NCI-H524 (cell line): ENCODE measurements at regions not wholly inside any gene's neighbourhood (a gene's known extent, or its start where the extent isn't known, plus 50 kb on each side); places are given as distances from the start of the nearest gene placed in this dataset.
"Not testable (repeated sequence)": the region's sequence is repeated elsewhere in the genome, so short reads cannot be mapped to it uniquely, and the experiment has no call there.

Experiments
- DNase-seq, 2 experiments: peaks; one replicate each; lab custom pipeline; 2025; lab: John Stamatoyannopoulos, UW

DNA sequence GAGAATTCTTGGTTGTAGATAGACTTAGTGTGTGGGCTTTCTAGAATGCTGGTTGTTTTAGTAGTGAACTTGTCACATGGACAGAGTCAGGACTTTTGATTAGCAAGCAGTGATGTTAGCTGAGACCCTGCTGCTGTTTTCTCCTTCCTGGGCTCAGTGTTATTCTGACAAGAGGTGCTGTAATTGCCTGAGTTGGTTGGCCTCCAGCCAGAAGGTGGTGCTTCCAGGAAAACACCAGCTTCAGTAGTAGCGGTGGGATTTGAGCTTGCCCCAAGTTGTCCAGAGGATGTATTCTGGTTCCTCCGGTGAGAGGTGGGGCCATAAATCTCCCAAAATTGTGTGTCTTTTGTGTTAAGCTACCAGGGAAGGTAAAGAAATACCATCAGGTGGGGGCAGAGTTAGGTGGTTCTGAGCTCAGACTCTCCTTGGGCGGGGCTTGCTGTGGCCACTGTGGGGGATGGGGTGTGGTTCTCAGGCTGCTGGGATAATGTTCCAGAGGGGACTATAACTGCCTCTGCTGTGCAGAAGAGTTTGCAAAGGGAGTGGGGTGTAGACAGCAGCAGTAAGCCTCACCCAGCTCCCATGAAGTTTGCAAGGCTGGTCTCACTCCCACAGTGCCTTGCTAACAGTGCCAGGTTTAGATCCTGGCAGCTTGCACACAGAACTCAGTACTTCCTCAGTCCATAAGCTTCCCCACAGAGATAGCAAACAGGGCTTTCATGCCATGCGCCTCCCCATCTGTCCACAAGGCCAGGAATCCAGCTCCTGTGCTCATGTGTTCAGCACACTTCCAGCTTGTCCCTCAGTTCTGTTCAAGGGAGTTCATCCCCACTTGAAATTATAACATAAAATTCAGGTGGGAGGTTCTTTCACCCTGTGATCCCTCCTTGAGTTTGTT is 278.4 kb upstream of the PTCHD4 start:
- DNase-seq, result no peak

DNA sequence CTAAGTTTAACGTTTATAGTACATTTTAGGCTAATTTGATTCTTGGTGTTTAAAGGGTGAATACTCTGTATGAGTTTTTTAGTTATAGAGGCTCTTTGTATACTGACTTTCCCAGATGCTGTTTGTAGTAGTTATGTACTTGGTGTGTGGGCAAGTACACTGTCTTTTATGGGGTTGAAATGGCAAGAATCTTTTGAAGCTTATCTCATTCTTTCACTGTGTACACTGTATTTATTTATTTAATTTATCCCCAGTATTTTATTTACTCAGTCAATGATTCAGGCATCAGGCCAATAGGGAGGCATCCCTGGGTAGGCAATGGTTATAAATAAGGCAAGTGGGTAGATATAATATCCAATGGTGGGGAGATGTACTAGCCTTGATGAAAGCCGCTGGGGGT is 277.0 kb upstream of the PTCHD4 start:
- DNase-seq, result no peak

DNA sequence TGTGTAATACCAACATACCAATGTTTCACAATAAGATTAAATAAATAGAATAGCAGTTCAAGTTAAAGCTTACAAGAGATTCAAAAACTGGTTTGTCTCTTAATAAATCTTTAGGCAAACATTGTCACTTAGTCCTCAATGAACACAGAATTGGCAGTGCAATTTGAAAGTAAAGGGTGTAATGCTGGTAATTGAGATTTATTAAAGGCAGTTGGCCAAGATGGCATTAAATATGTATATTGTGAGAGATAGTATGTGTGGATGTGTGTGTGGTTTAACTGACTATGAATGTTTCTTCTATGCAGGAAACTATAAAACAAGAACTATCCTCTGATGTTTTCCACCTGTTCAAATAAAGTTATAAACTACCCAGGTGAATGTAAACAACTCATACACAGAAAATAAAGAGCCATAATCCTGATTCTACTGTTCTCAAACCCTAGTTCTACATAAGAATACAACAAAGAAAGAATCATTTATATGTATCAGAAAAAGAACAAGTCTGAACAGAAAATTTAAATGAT is 267.9 kb upstream of the PTCHD4 start:
- DNase-seq, result no peak

DNA sequence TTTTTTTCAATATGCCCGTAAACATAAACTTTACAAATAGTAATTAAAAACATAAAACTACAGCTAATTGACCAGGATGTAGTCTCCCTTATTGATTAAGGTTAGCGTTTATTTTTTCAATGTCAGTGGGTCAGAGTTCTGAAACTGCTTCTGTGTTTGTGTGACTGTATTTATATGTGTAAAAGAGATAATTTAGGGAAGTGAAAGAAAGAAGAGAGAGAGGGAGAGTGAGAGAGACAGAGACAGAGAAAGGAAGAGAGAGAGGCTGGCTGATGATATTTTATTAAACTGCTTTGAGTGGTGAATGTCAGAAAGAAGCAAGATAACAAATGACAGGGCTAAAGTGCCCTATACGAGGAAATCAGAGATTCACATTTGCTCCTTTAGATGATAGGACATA is 266.1 kb upstream of the PTCHD4 start:
- DNase-seq, result no peak

DNA sequence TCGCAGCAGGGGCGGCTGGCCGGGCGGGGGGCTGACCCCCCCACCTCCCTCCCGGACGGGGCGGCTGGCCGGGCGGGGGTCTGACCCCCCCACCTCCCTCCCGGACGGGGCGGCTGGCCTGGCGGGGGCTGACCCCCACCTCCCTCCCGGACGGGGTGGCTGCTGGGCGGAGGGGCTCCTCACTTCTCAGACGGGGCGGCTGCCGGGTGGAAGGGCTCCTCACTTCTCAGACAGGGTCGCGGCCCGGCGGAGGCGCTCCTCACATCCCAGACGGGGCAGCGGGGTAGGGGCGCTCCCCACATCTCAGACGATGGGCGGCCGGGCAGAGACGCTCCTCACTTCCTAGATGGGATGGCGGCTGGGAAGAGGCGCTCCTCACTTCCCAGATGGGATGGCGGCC is 260.2 kb upstream of the PTCHD4 start:
- not testable (repeated sequence) for DNase-seq

DNA sequence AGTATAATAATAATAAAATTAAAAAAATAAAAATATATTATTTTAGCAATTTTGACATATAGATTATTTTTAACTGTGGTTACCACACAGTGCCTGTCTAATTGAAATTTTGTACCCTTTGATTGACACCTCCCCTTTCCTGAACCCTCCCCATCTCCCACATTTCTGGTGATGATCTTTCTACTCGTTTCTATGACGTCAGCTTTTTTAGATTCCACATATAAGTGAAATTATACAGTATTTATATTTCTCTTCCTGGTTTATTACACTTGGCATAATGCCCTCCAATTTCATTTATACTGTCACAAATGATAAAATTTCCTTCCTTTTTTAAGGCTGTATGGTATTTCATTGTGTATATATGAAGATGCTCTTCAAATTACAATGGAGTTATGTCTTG is 258.1 kb upstream of the PTCHD4 start:
- no peak for DNase-seq

DNA sequence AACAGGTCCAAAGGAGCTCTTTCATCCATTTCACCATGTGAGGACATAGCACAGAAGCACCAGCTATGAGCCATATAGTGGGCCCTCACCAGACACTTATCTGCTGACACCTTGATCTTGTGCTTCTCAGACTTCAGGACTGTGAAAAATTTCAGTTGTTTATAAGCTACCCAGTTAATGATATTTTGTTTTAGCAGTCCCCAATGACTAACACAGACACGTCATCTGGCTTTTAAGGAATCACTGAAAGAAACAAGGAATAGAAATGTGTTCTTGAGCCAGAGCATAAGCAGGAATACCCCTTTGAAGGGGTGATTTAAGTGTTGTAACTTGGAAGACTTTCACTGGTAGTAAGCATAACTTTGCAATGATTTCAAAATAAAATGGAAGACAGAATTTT is 214.7 kb upstream of the PTCHD4 start:
- DNase-seq, result no peak

DNA sequence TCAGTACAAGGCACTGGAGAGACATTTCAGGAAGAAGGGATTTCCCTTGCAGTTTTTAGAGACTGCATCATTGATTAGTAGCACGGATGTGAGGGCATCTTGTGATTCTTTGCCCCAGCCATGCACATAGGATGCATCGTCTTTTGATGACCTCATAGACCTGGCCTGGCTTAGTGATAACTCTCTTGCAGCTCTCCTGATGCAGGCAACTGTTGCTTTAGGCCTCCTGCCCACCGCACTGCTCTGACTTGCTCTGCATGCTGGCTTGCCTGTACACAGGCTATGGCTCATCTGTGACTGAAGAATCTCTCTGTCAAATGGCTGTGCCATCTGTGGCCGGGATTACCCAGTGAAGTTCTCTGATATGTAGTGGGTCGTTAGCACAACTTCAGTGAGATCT is 207.7 kb upstream of the PTCHD4 start:
- no peak for DNase-seq

DNA sequence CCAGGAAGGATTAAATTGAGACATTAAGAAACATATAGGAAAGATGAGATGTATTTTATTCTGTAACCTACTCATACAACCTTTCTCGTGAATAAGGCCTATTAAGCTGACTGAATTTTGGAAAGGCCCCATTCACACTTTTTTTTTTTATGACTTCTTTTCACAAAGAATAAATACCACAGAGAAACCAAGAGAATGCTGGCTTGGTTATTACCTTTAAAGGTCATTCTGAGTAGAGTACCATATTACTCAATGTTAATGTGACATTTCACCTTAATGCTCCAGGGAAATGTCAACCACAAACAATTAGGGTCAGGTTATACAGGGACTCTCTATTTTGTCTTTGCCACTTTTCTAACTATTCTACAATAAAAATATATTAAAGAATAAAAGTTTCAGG is 204.9 kb upstream of the PTCHD4 start:
- DNase-seq, result no peak

DNA sequence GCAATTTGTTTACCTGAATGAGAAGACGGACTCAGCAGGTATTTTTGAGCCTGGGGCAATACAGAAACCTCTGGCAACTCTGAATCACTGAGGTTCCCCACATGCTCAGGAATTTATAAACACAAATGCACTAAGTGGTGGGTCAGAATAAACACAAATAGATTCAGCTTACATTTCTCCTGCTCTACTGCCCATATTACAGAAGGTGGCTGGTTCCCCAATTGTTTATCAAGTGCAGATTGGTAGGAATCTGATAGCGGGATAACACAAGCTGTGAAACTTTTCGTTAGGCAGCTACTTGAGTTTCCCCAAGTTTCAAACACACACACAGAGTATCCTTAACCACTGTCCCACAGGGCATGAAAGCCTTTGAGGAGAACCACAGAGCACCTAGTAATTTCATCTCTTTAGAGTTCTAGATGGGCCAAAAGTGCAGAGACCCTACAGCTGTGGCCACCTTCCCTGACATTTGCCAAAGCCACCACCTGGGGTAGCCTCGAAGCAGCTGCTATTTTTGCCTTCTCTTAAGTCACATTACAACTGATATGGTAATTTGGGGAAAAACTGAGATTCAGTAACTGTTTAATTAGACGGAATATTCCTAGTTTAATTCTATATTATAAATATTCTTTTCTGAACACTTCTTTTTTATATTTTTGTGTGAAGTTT is 204.2 kb upstream of the PTCHD4 start:
- no peak for DNase-seq

DNA sequence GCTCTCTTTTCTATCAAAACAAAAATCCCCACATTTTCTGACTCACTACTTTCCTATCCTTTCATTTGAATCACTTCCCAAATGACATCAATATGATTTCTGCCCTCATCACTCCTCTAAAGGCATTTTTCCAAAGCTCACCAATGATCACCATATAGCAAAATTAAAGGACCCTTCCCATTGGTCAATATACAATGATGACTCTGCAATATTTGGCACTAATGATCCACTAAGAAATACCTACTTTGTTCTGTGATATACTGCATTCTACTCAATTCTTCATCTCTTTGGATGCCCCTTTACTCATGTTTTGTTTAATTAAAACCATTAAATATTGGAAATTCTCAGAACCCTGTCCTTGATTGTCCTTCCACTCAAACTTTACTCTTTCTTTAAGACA is 200.3 kb upstream of the PTCHD4 start:
- no peak for DNase-seq

DNA sequence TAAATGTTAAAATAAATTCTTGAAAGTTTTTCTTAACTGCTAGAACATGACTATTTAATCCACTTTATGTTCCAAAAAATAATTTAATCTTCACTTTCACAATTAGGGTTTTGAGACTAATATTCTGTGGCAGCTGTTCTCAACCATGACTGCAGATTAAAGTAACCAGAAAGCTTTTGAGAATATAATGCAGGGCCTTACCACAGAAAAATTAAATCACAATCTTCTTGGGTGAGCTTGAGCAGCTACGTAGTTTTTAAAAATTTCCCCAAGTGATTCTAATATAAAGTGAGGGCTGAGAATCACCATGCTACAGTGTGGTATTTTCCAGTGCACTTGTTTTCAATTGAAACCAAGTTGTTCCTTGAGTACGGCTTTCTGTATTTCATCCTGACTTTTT is 196.6 kb upstream of the PTCHD4 start:
- DNase-seq, result no peak

DNA sequence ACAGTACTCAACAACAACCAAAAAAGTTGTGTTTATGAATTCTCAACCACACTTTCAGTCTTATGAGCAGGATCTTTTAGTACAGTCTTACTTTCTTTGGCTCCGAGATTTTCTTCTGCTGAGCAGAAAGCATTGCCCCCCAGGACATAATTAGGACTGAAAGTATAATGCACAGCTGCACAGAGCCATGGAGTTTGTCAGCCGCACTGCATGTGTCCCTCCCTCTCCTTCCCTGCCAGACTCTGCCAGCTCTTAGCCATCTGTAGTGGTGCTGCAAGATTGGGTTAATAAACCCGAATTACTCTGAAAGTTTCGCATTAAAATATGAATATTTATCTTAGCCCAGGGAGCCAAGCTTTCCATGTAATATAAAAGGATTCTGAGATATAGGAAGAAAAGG is 179.6 kb upstream of the PTCHD4 start:
- no peak for DNase-seq

DNA sequence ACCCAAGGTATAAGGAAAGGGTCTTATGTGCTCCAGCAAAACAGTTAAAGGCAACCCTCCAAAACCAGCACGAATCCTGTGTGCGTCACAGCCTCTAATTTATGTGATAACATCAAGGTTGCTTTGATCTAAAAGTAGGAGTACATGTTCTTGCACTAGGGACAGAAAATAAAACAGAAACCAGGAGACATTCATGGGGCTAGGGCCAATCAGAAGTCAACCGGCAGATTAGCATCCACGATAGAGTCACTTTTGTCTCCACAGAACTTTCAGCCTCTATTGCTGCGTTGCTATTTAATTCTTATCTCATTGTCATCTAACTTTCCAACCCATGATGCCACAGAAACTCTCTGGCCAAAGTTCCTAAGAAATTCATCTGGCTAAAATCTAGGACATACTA is 178.8 kb upstream of the PTCHD4 start:
- DNase-seq, result no peak

DNA sequence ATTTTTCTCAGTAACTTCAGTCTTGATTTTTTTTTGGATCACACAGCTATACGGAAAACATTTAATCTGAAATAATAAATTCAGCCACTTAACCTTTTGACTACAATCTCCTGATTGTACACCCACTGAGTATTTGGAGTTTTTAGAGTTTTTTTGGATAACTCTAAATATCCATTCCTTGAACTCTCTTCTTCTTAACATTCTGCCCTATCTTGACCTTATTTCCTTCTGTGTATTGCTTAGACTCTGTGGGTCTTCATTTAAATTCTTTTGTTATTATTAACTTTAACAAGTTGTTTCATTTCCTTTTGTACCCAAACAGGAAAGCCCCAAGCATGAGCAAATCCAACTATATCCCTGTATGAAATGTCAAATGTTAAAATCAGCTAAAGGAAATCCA is 170.2 kb upstream of the PTCHD4 start:
- no peak for DNase-seq

DNA sequence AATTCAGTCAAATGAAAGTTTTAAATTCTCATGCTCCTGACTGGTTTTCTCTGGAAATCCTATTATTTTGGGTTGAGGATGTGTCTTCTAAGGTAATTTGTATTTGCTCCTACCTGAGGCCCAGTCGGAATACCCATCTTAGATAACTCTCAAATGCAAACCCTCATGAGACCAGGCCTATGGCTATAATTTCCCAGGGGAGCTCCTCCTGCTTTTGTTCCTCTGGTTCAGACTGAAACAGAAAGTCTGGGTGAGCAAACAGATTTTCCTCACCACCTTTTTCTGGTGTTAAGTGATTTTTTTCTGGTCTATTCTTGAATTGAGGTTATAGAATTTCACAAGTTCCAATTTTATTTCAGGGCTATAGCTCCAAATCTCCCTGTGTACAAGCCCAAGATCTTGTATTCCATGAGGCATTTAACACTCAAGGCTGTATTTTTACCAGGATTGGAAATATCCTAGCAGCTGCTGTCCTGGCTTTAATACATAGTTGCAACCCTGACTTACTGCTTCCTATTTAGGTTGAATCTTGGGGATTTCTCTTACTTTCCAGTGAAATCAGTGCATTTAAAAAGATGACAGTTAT is 169.1 kb upstream of the PTCHD4 start:
- DNase-seq, result no peak

DNA sequence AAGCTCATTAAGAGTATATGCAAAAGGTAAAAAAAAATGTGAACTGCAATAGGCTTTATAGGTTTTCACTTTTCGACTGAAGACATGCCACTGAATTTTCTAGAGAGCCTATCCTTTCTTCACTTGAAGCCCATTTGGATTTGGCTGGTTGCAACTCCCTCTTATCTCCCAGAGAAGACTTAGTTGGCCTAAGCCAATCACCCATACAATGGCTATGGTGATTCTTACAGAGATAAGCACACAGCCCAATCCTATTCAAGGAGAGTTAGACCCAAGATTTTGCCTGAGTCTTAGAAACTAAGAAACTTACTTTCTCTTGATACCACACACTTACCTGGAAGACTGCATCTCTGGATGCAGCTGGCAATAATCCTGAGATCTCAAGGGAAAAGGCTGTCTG is 167.3 kb upstream of the PTCHD4 start:
- no peak for DNase-seq

DNA sequence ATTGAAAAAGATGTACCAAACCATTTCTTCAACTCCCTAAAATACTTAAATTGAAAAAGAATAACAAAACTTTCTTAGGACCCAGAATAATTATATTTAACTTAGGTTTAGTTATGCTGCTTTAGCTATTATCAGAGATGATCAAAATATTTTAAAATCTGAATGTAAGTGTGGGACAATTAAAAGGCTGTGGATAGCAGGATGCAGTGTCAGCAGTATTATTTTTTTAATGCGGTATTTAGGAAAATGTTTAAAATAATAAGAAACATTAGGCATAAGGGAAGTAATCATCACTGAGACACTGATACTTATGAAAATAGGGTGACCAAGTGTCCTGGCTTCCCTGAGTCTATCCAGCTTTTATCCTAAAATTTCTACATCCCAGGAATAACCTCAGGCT is 161.5 kb upstream of the PTCHD4 start:
- DNase-seq, result no peak

DNA sequence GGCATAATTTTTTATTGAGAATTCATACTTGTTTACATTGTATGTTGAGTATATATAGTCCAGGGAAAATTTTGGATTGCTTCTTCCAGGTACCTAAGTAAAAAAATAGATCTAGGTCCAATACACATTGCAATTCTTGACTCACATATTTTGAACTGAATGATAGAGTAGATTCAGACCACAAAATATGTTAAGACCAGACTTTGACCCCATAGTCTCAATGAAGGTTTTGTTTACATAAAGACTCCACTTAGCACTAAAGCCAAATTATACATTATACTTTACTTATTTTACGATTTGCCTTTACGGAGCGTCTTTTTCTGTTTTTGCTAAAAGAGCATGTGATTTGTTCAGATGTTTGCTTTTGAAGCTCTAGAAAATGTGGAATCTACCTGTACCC is 144.1 kb upstream of the PTCHD4 start:
- no peak for DNase-seq

DNA sequence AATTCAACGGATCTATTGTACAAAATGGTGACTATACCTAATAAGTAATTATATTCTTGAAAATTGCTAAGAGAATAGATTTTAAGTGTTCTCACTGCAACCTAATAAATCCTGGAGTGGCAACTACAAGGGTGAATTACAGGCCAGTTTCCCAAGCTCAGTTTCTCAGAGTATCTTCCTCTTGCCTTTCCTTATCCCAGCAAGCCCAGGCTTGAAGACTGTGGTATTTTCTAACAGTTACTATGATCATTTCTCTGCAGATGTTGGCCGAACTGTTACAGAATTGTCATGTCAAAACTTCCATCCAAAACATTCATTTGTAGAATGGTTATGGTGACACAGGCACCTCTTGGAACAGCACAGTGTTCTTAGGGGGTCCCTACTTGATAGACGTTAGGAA is 138.1 kb upstream of the PTCHD4 start:
- DNase-seq, result no peak

DNA sequence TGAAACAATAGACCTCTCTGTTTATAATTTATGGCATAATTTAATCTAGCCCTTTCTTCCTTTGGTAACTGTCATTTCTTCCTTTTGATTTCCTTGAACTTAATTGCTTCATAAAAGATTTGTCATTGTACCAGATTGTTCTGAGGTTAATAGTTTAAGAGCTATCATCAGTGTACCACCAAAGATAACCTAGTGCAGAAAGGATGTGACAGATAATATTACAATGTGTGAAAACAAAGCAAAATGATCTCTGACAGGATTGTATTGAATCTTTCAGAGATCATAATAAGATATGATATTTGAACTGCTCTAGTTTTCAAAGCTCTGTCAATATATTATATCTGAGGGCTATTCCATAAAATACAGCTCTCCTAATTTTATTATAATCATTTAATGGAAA is 132.1 kb upstream of the PTCHD4 start:
- no peak for DNase-seq

DNA sequence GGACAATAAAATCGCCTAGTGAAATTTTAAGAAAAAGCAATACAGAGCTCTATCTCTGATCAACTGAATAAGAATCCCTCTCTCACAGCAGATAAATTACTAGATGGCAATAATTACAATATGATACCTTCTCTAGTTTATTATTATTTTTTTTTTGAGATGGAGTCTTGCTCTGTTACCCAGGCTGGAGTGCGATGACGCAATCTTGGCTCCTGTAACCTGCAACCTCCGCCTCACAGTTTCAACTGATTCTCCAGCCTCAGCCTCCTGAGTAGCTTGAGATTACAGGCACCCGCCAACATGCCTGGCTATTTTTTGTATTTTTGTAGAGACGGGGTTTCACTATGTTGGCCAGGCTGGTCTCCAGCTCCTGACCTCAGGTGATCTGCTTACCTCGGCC is 129.3 kb upstream of the PTCHD4 start:
- DNase-seq, result no peak

DNA sequence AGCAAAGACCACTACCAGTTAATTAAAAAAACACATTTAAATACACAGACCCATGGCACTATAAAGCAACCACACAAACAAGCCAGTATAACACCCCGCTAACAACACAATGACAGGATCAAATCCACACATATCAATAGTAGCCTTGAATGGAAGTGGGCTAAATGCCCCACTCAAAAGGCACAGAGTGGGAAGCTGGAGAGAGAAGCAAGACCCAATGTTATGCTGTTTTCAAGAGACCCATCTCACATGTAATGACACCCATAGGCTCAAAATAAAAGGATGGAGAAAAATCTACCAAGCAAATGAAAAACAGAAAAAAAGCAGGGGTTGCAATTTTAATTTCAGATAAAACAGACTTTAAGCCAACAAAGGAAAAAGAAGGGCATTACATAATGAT is 125.4 kb upstream of the PTCHD4 start:
- no peak for DNase-seq
